Activated CD8-positive, alpha-beta T cell treated with anti-CD3 and anti-CD28 coated beads, Interleukin-2, amount 10 ng/mL, durations not matched to agents 7 days and 5 days (primary cell): ENCODE measurements at regions not wholly inside any gene's neighbourhood (a gene's known extent, or its start where the extent isn't known, plus 50 kb on each side); places are given as distances from the start of the nearest gene placed in this dataset.

ENCODE experiments used
- ATAC-seq: fragments of 150-1000 bp; cut with Tn5 transposase; one replicate; pipeline ENCODE4 v1.10.0; 2021; ENCODE audit warnings: moderate library complexity
- CTCF ChIA-PET: fragments of 350-600 bp; sonication (Branson Sonifier 250); formaldehyde crosslinking; loops from one replicate; lab custom pipeline; 2021; ENCODE audit warnings: antibody characterized with exemption; lab: Charles Lee
- POLR2A ChIA-PET: fragments of 350-600 bp; sonication (Branson Sonifier 250); formaldehyde crosslinking; loops from one replicate; lab custom pipeline; 2021; ENCODE audit warnings: antibody characterized with exemption; lab: Charles Lee
- DNase-seq: peaks from one replicate; pipeline ENCODE4 v3.0.0-alpha.2; 2020
- H3K27ac Mint-ChIP-seq: one replicate; pipeline ENCODE4 v1.8.0; 2021; ENCODE audit warnings: mild to moderate bottlenecking, mixed read lengths
- H3K27me3 Mint-ChIP-seq: one replicate; pipeline ENCODE4 v1.8.0; 2021; ENCODE audit warnings: low read depth, mixed read lengths
- H3K36me3 Mint-ChIP-seq: one replicate; pipeline ENCODE4 v1.8.0; 2021; ENCODE audit warnings: low read depth, mixed read lengths
- H3K4me1 Mint-ChIP-seq: one replicate; pipeline ENCODE4 v1.8.0; 2021; ENCODE audit warnings: low read depth, mixed read lengths
- H3K4me3 Mint-ChIP-seq: one replicate; pipeline ENCODE4 v1.8.0; 2021; ENCODE audit warnings: mild to moderate bottlenecking, mixed read lengths
- H3K9me3 Mint-ChIP-seq: one replicate; pipeline ENCODE4 v1.8.0; 2022; ENCODE audit warnings: mixed read lengths; ENCODE audit not compliant: insufficient read depth

DNA sequence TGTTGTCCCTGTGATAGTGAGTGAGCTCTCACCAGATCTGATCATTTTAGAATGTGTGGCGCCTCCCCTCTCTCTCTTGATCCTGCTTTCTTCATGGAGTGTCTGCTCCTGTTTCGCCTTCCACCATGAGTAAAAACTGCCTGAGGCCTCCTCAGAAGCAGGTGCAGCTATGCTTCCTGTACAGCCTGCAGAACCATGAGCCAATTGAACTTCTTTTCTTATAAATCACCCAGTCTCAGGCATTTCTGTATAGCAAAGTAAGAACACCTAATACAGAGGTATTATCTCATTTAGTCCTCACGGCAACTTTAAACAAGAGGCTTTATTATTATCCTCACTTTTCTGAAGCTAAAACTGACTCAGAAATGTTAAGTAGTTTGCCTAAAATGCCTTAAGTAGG, 81.3 kb upstream of the BTG1 start:
- POLR2A ChIA-PET = no interaction called here

DNA sequence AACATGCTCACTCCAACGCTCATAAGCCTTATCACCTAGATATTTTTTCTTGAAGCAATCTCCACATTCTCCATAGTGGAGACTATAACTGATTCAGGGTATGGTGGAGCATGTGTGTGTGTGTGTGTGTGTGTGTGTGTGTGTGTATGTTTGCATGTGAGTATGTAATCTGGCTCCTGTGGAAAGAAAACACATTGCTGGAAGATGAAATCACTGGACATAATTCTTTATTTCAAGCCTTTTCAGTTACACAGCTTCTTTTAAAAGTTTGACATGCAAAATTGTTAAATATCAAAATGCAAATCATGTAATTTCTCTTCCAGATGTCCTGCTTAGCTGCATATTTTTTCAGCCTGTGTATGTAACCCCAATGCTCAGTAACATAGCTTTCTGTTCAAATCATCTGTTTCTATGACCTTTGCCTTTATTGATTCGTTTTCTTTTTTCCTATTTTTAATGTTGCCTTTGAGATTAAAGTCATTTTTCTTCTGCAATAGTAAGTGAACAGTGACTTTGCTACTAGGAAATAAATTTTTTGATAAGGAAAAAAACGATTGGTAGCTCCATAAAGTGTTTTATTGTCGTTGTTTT, 80.5 kb upstream of the BTG1 start:
- Mint-ChIP-seq H3K36me3 (no peaks in the 10 kb centered on the region), H3K27ac (no peak overlapping the region), H3K27me3 (no peaks in the 10 kb centered on the region), H3K4me1 (no peaks in the 10 kb centered on the region), H3K4me3 (no peak overlapping the region), H3K9me3 (no peaks in the 10 kb centered on the region)
- DNase-seq (no peak), ATAC-seq (no peak)
- ChIA-PET CTCF (interaction anchor here (1.0 to 1.2 kb wide), 2 partner anchors 18 to 38 kb away, joined by 3 read pairs; no protein-coding TSS in a partner anchor), POLR2A (interaction anchor here (0.8 to 0.9 kb wide), 2 partner anchors 18 to 120 kb away, joined by 3 read pairs; no protein-coding TSS in a partner anchor)

More for the DNA sequence above, 81.3 kb upstream of the BTG1 start:
- Mint-ChIP-seq H3K27ac (no peak overlapping the region), H3K4me1 (no peaks in the 10 kb centered on the region), H3K36me3 (no peaks in the 10 kb centered on the region), H3K9me3 (no peaks in the 10 kb centered on the region), H3K27me3 (no peaks in the 10 kb centered on the region), H3K4me3 (no peak overlapping the region)
- DNase-seq (no peak), ATAC-seq (no peak)
- CTCF ChIA-PET = interaction anchor here (1.0 to 1.2 kb wide), 2 partner anchors 17 to 37 kb away, joined by 3 read pairs; no protein-coding TSS in a partner anchor

GRCh38 chr12:92224685-92225331, 79.2 kb upstream of the BTG1 start:
- Mint-ChIP-seq H3K36me3 (peaks cover 3% of the 10 kb centered on the region), H3K4me1 (no peaks in the 10 kb centered on the region), H3K27me3 (no peaks in the 10 kb centered on the region), H3K27ac (no peak overlapping the region), H3K4me3 (no peak overlapping the region), H3K9me3 (no peaks in the 10 kb centered on the region)
- ChIA-PET POLR2A (interaction anchor here (1.5 kb wide), 1 partner anchor 79 kb away, joined by 6 read pairs; the partner anchor contains the start of gene BTG1), CTCF (no interaction called here)
- ATAC-seq = no peak
- no peak for DNase-seq

DNA sequence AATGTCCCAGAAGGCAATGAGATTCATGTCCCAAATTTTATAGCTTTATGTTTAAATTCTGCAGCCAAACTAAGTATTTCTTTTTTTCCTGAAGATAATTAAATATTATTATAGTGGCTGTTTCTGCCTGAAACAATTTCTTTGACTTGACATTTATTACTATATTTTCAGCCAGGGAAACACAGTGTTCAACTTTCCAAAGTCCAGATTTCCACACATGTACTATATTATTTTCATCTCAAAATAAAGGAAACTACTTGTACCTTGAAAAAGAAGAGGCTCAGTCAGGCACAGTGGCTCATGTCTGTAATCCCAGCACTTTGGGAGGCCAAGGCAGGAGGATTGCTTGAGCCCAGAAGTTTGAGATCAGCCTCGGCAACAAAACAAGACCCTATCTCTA, 77.8 kb upstream of the BTG1 start:
- peaks cover 4% of the 10 kb centered on the region for H3K4me1 Mint-ChIP-seq
- no peaks in the 10 kb centered on the region for H3K27me3 Mint-ChIP-seq
- POLR2A ChIA-PET = interaction anchor here (1.5 kb wide), 1 partner anchor 78 kb away, joined by 6 read pairs; the partner anchor contains the start of gene BTG1
- ATAC-seq = no peak
- CTCF ChIA-PET = no interaction called here
- no peak overlapping the region for H3K27ac Mint-ChIP-seq
- H3K4me3 Mint-ChIP-seq = no peak overlapping the region
- DNase-seq = no peak
- H3K36me3 Mint-ChIP-seq = peaks cover 12% of the 10 kb centered on the region
- no peaks in the 10 kb centered on the region for H3K9me3 Mint-ChIP-seq

DNA sequence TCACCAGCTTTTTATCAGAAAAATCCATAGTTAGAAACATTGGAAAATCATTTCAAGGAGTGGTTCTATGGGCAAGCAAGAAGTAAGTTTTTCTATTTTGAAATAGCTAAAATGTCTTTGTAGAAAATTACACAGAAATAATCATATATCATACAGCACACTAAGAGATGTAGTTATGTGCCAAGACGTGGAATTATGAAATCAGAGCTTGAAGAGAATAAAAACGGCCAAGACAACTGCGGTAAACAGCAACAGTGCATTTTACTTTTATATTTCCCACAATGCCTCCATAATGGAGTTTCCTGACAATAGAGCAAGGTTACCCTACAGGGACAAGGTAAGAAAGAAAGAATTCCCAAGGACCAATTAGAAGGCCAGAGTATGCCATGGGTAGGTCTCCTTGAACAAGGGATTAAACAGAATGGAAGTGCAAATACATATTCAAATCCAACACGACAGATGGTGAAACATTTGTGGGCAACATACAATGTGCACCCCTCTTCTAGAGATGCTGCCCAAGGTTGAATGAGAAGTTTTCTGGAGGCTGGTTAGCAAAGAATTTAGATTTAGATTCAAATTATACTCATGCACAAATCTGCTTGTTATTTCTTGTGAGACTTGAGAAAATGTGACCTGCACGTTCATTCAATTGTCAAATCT, 76.1 kb upstream of the BTG1 start:
- POLR2A ChIA-PET = no interaction called here
- no peak for ATAC-seq
- H3K27ac Mint-ChIP-seq = no peak overlapping the region

GRCh38 chr12:92218394-92219077, 72.9 kb upstream of the BTG1 start:
- no peak overlapping the region for H3K4me3 Mint-ChIP-seq
- ATAC-seq (no peak), DNase-seq (no peak)
- H3K27ac Mint-ChIP-seq = no peak overlapping the region
- peaks cover 9% of the 10 kb centered on the region for H3K4me1 Mint-ChIP-seq
- CTCF ChIA-PET = interaction anchor here (0.8 to 1.7 kb wide), 5 partner anchors 8 to 837 kb away, joined by 3 to 4 read pairs (median 3); partner anchors contain the start of gene BTG1
- POLR2A ChIA-PET = interaction anchor here (0.7 to 1.8 kb wide), 3 partner anchors 8 to 73 kb away, joined by 3 to 11 read pairs (median 3); partner anchors contain the start of gene BTG1
- peaks cover 5% of the 10 kb centered on the region for H3K9me3 Mint-ChIP-seq
- no peaks in the 10 kb centered on the region for H3K27me3 Mint-ChIP-seq
- peaks cover 12% of the 10 kb centered on the region for H3K36me3 Mint-ChIP-seq

More for the DNA sequence above, 76.1 kb upstream of the BTG1 start:
- CTCF ChIA-PET = no interaction called here
- Mint-ChIP-seq H3K9me3 (no peaks in the 10 kb centered on the region), H3K36me3 (peaks cover 12% of the 10 kb centered on the region), H3K4me3 (no peak overlapping the region), H3K27me3 (no peaks in the 10 kb centered on the region), H3K4me1 (peaks cover 9% of the 10 kb centered on the region)
- no peak for DNase-seq

- DNase-seq = no peak
- ChIA-PET CTCF (no interaction called here), POLR2A (interaction anchor here (0.5 kb wide), 1 partner anchor 11 kb away, joined by 3 read pairs; no protein-coding TSS in a partner anchor)
- ATAC-seq = no peak
- Mint-ChIP-seq H3K36me3 (peaks cover 17% of the 10 kb centered on the region), H3K27ac (no peak overlapping the region), H3K9me3 (peaks cover 8% of the 10 kb centered on the region), H3K4me1 (peaks cover 14% of the 10 kb centered on the region), H3K27me3 (no peaks in the 10 kb centered on the region), H3K4me3 (no peak overlapping the region)
These were observed 70.4 kb upstream of the BTG1 start for GRCh38 chr12:92216092-92216491.

- peaks cover 18% of the 10 kb centered on the region for H3K36me3 Mint-ChIP-seq
- H3K27me3 Mint-ChIP-seq = no peaks in the 10 kb centered on the region
- no peak overlapping the region for H3K27ac Mint-ChIP-seq
- ATAC-seq = no peak
- H3K9me3 Mint-ChIP-seq = peaks cover 8% of the 10 kb centered on the region
- H3K4me3 Mint-ChIP-seq = no peak overlapping the region
- ChIA-PET POLR2A (interaction anchor here (3.4 kb wide), 1 partner anchor 70 kb away, joined by 26 read pairs; the partner anchor contains the start of gene BTG1), CTCF (interaction anchor here (0.8 kb wide), 1 partner anchor 192 kb away, joined by 4 read pairs; no protein-coding TSS in a partner anchor)
- DNase-seq = no peak
- H3K4me1 Mint-ChIP-seq = peaks cover 16% of the 10 kb centered on the region
These were observed 69.7 kb upstream of the BTG1 start for GRCh38 chr12:92215358-92215757.

DNA sequence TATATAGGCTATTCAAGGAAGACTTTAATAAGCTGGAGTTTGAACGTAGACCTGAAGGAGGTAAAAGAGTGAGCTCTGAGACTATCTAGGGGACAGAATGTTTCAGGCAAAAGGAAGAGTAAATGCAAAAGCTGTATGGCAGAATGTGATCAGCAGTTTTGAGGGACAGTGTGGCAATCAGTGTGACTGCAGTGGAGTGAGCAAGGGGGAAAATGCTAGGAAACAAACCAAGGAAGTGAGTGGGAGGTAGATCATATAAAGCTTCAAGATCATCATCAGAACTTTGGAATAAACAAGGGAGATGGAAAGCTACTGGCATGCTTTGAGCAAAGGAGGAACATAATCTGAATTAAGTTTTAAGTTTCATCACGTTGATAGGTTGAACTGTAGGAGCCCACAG, 67.5 kb upstream of the BTG1 start:
- Mint-ChIP-seq H3K27me3 (no peaks in the 10 kb centered on the region), H3K36me3 (peaks cover 19% of the 10 kb centered on the region), H3K9me3 (peaks cover 8% of the 10 kb centered on the region), H3K4me3 (no peak overlapping the region), H3K27ac (no peak overlapping the region), H3K4me1 (peaks cover 31% of the 10 kb centered on the region)
- ATAC-seq = no peak
- ChIA-PET POLR2A (interaction anchor here (0.6 to 3.4 kb wide), 2 partner anchors 68 to 587 kb away, joined by 3 to 26 read pairs; partner anchors contain the start of gene BTG1), CTCF (interaction anchor here (0.9 to 1.8 kb wide), 6 partner anchors 15 to 358 kb away, joined by 3 to 5 read pairs (median 4); no protein-coding TSS in a partner anchor)
- DNase-seq = no peak

- ATAC-seq (peak; percentile 53), DNase-seq (no peak)
- H3K4me3 Mint-ChIP-seq = peak overlapping the region; percentile 1
- peaks cover 26% of the 10 kb centered on the region for H3K36me3 Mint-ChIP-seq
- peaks cover 41% of the 10 kb centered on the region for H3K4me1 Mint-ChIP-seq
- H3K27ac Mint-ChIP-seq = peak overlapping the region; percentile 93
- POLR2A ChIA-PET = interaction anchor here (0.8 to 6.1 kb wide), 6 partner anchors 9 to 194 kb away, joined by 3 to 127 read pairs (median 3); partner anchors contain the start of gene BTG1
- no peaks in the 10 kb centered on the region for H3K27me3 Mint-ChIP-seq
- CTCF ChIA-PET = interaction anchor here (0.6 to 4.7 kb wide), 18 partner anchors 9 to 828 kb away, joined by 3 to 42 read pairs (median 3); partner anchors contain the start of gene BTG1
- H3K9me3 Mint-ChIP-seq = peaks cover 3% of the 10 kb centered on the region
These were observed 64.4 kb upstream of the BTG1 start for GRCh38 chr12:92210071-92210470.
